ENCODE measurements at regions not wholly inside any gene's neighbourhood (a gene's known extent, or its start where the extent isn't known, plus 50 kb on each side); places are given as distances from the start of the nearest gene placed in this dataset.

- TF ChIP-seq, protein P1, sequence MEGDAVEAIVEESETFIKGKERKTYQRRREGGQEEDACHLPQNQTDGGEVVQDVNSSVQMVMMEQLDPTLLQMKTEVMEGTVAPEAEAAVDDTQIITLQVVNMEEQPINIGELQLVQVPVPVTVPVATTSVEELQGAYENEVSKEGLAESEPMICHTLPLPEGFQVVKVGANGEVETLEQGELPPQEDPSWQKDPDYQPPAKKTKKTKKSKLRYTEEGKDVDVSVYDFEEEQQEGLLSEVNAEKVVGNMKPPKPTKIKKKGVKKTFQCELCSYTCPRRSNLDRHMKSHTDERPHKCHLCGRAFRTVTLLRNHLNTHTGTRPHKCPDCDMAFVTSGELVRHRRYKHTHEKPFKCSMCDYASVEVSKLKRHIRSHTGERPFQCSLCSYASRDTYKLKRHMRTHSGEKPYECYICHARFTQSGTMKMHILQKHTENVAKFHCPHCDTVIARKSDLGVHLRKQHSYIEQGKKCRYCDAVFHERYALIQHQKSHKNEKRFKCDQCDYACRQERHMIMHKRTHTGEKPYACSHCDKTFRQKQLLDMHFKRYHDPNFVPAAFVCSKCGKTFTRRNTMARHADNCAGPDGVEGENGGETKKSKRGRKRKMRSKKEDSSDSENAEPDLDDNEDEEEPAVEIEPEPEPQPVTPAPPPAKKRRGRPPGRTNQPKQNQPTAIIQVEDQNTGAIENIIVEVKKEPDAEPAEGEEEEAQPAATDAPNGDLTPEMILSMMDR (conservative IDR thresholded peaks at IDR 0.05 in 1 of 2, IDR thresholded peaks at IDR 0.05 in 1 of 2; ENCODE audit: extremely low read depth in 1 of 2, insufficient read depth in 1 of 2, low read depth in 1 of 2, low read length in 2 of 2): no peak
- TF ChIP-seq EZH2 (IDR thresholded peaks at IDR 0.05; ENCODE audit: borderline replicate concordance, low read length): no peak
These were observed 66.4 kb upstream of the SERP2 start for GRCh38 chr13:44307255-44307654.

Measured in mammary epithelial cell (primary cell).